Activated CD8-positive, alpha-beta T cell treated with anti-CD3 and anti-CD28 coated beads for 36 hours (primary cell): ENCODE measurements at regions not wholly inside any gene's neighbourhood (a gene's known extent, or its start where the extent isn't known, plus 50 kb on each side); places are given as distances from the start of the nearest gene placed in this dataset.

Experiments used
- ATAC-seq: fragments of 200-7000 bp; cut with Tn5 transposase; one replicate; pipeline ENCODE4 v1.10.0; 2021; ENCODE audit warnings: mild to moderate bottlenecking, moderate library complexity
- CTCF ChIA-PET: fragments of 350-600 bp; sonication (Branson Sonifier 250); formaldehyde crosslinking; loops from one replicate; lab custom pipeline; 2021; ENCODE audit warnings: antibody characterized with exemption; lab: Charles Lee
- POLR2A ChIA-PET: fragments of 350-600 bp; sonication (Branson Sonifier 250); formaldehyde crosslinking; loops from one replicate; lab custom pipeline; 2021; ENCODE audit warnings: antibody characterized with exemption; lab: Charles Lee
- DNase-seq: peaks from one replicate; pipeline ENCODE4 v3.0.0-alpha.2; 2020
- H3K27ac Mint-ChIP-seq: one replicate; pipeline ENCODE4 v1.8.0; 2021; ENCODE audit warnings: mild to moderate bottlenecking, mixed read lengths
- H3K27me3 Mint-ChIP-seq: one replicate; pipeline ENCODE4 v1.8.0; 2021; ENCODE audit warnings: mixed read lengths
- H3K36me3 Mint-ChIP-seq: one replicate; pipeline ENCODE4 v1.8.0; 2021; ENCODE audit warnings: low read depth, mixed read lengths
- H3K4me1 Mint-ChIP-seq: one replicate; pipeline ENCODE4 v1.8.0; 2021; ENCODE audit warnings: low read depth, mixed read lengths
- H3K4me3 Mint-ChIP-seq: one replicate; pipeline ENCODE4 v1.8.0; 2021; ENCODE audit warnings: mild to moderate bottlenecking, moderate library complexity, mixed read lengths
- H3K9me3 Mint-ChIP-seq: one replicate; pipeline ENCODE4 v1.8.0; 2021; ENCODE audit warnings: mixed read lengths
- CTCF ChIP-seq: fragments of 200-600 bp; IDR thresholded peaks from one replicate; pipeline ENCODE4 v1.8.0; 2022; ENCODE audit warnings: antibody characterized with exemption, mild to moderate bottlenecking
- intact Hi-C: fragments of 100-400 bp; cut with micrococcal nuclease; formaldehyde crosslinking; loops from one replicate; pipeline ENCODE4 v1.10.0; 2022

DNA sequence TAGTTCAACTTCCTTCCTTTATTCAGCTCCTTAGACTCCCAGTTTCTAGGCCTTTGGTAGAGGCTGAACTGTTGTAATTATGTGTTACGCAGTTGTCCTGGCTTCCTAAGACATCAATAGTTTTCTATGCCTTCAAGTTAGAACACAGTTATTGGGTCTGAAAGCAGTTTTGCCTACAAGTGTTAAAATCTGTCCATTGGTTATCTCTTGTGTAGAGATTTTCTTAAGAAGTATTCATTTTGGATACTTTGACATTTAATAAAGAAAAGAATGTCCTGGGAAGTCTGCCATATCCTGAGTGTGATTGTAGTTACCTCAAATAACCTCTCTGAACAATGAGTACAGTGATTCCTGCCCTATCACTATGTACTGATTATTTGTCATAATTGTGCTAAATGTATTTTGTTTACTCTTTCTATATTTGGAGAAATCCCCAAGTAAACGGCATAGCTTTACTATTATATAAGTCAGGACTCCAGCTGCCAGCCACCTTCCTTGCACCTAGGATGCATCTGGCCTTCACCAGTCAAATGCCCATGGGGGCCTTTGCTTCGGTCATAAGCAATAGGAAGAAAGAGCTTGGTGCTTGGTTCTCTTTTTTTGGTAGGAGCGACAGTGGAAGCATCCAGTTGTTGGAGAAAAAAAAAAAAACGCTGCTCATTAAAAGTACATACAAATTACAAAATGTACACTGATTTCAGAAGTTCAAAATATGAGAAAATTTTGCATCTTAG lies 449.5 kb upstream of the PKDCC start:
- ATAC-seq, result no peak
- Mint-ChIP-seq H3K4me1 (no peaks in the 10 kb centered on the region), H3K36me3 (no peaks in the 10 kb centered on the region), H3K9me3 (no peaks in the 10 kb centered on the region), H3K27me3 (no peaks in the 10 kb centered on the region), H3K27ac (no peak overlapping the region), H3K4me3 (no peak overlapping the region)
- ChIA-PET POLR2A (no interaction called here), CTCF (no interaction called here)
- intact Hi-C loops, result loop anchor here (10.0 kb wide), 1 partner anchor 56 kb away; no protein-coding TSS in a partner anchor
- no peak for TF ChIP-seq CTCF
- no peak for DNase-seq

- H3K9me3 Mint-ChIP-seq, result no peaks in the 10 kb centered on the region
- ATAC-seq (no peak), DNase-seq (no peak)
- POLR2A ChIA-PET, result no interaction called here
- no peaks in the 10 kb centered on the region for H3K27me3 Mint-ChIP-seq
- intact Hi-C loops, result no loop called here
- H3K36me3 Mint-ChIP-seq, result no peaks in the 10 kb centered on the region
- TF ChIP-seq CTCF, result no peak
- H3K27ac Mint-ChIP-seq, result no peak overlapping the region
- CTCF ChIA-PET, result no interaction called here
- no peak overlapping the region for H3K4me3 Mint-ChIP-seq
- H3K4me1 Mint-ChIP-seq, result no peaks in the 10 kb centered on the region
These were observed 447.4 kb upstream of the PKDCC start for GRCh38 chr2:41600460-41600859.

DNA sequence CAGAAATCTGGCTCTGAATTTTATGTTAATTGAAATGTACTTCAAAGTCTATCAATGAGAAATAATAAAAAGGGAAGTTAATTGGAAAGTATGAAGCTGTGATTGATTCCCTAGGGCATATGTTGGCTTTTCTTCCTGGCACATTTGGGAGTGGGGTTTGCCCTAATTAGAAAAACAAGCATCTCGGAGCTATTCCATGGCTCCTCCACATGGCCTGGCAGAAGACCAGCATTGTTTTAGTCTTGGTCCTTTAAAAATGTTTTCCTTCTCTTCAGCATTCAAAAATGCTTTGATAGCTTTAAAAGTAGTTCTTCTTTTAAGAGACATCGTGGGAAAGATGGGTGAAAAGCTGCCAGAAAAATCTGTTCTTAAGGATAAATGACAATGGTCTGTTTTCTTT lies 445.5 kb upstream of the PKDCC start:
- Mint-ChIP-seq H3K4me3 (no peak overlapping the region), H3K4me1 (no peaks in the 10 kb centered on the region), H3K27me3 (no peaks in the 10 kb centered on the region), H3K36me3 (no peaks in the 10 kb centered on the region), H3K27ac (no peak overlapping the region), H3K9me3 (no peaks in the 10 kb centered on the region)
- no peak for TF ChIP-seq CTCF
- no peak for ATAC-seq
- no peak for DNase-seq
- ChIA-PET POLR2A (no interaction called here), CTCF (no interaction called here)
- intact Hi-C loops, result no loop called here

DNA sequence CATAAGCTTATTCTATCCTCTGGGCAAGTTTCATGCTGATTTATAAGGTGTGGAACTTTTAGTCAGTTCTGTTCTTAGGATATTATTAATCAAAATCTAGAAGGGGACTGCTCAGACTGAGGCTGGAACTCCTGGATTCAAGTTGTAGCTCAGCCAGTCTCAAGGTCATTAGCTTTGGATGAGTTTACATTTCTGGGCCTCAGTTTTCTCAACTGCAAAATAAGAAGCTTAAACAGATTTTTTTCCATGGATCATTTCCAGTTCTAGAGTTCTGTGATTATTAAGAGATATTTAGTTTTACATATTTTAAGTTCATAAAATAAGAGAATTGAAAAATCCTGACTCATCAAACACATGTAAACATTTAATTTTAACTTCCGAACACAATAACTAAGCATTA lies 442.5 kb upstream of the PKDCC start:
- no peaks in the 10 kb centered on the region for H3K9me3 Mint-ChIP-seq
- H3K4me3 Mint-ChIP-seq, result no peak overlapping the region
- no peak for TF ChIP-seq CTCF
- H3K36me3 Mint-ChIP-seq, result no peaks in the 10 kb centered on the region
- no peaks in the 10 kb centered on the region for H3K4me1 Mint-ChIP-seq
- DNase-seq, result no peak
- no peak overlapping the region for H3K27ac Mint-ChIP-seq
- no peak for ATAC-seq
- POLR2A ChIA-PET, result no interaction called here
- H3K27me3 Mint-ChIP-seq, result no peaks in the 10 kb centered on the region
- intact Hi-C loops, result no loop called here
- CTCF ChIA-PET, result no interaction called here

DNA sequence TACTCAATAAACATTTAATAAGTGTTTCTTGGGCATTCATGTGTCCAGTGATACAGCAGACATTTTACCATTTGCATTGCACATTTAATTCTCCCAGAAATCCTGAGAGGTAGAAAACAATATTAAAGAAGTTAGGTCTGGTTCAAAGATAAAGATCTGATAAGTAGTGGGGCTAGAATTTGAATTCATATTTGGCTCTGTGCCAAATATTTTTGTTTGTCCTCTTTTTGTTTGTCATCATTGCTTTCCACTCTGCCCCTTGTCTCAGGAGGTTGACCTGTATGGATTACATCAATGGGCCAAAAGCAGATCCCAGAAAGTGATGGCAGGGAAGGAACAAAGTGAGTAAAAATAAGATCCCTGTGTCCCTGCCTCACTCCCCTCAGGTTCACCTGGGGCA lies 441.9 kb upstream of the PKDCC start:
- Mint-ChIP-seq H3K9me3 (no peaks in the 10 kb centered on the region), H3K27ac (no peak overlapping the region), H3K4me3 (no peak overlapping the region), H3K36me3 (no peaks in the 10 kb centered on the region), H3K27me3 (no peaks in the 10 kb centered on the region), H3K4me1 (no peaks in the 10 kb centered on the region)
- CTCF ChIA-PET, result interaction anchor here (1.0 kb wide), 1 partner anchor 16 kb away, joined by 3 read pairs; no protein-coding TSS in a partner anchor
- no peak for TF ChIP-seq CTCF
- DNase-seq, result no peak
- POLR2A ChIA-PET, result no interaction called here
- intact Hi-C loops, result no loop called here
- ATAC-seq, result no peak
